Choroid plexus epithelial cell (primary cell): ENCODE measurements at regions not wholly inside any gene's neighbourhood (a gene's known extent, or its start where the extent isn't known, plus 50 kb on each side); places are given as distances from the start of the nearest gene placed in this dataset.

ENCODE experiments used
- DNase-seq: peaks from one replicate; pipeline ENCODE4 v3.0.0-alpha.2; 2010; ENCODE audit warnings: low read depth
- H3K4me3 ChIP-seq: 2 replicates; pipeline ENCODE4 v1.5.1; 2011; ENCODE audit warnings: low read depth, mild to moderate bottlenecking, control low read depth, low read length, moderate library complexity
- TF ChIP-seq, protein P1 (sequence below): conservative IDR thresholded peaks from 2 replicates; pipeline ENCODE4 v1.5.1; 2011; ENCODE audit warnings: low read depth, mild to moderate bottlenecking, control low read depth, inconsistent platforms, low read length, moderate library complexity

DNA sequence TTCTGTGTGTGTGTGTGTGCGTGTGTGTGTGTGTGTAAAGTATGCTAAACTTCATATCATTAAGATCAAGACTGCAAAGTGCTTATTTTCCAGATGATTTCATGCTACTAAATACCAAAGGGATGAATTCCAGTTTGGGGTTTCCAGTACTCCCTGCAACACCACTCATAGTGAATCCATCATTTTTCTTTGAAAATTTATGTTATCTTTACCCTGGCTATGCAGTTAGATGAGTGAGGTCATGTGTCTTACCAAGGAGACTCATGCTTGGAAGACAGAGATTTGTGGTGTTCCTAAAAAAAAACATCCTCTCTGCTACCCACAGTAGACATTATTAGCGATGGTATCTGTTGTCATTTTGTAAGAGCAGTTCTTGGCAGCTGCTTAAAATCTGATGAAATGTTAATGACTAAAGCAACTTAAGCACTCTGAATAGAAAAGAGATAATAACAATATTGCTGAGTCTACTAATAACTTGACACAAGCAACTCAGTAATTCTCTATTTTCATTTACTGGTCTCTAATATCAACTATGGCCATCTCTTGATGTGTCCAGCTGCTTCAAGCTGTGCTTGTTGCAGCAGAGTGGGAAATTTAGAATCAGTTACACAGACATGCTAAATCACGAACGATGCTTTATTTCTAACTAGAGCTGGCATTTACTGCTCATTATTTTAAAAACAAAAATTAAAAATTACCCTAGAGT lies 1953.0 kb upstream of the IGFBP7 start:
- H3K4me3 ChIP-seq, result no peak overlapping the region
- TF ChIP-seq, protein P1, sequence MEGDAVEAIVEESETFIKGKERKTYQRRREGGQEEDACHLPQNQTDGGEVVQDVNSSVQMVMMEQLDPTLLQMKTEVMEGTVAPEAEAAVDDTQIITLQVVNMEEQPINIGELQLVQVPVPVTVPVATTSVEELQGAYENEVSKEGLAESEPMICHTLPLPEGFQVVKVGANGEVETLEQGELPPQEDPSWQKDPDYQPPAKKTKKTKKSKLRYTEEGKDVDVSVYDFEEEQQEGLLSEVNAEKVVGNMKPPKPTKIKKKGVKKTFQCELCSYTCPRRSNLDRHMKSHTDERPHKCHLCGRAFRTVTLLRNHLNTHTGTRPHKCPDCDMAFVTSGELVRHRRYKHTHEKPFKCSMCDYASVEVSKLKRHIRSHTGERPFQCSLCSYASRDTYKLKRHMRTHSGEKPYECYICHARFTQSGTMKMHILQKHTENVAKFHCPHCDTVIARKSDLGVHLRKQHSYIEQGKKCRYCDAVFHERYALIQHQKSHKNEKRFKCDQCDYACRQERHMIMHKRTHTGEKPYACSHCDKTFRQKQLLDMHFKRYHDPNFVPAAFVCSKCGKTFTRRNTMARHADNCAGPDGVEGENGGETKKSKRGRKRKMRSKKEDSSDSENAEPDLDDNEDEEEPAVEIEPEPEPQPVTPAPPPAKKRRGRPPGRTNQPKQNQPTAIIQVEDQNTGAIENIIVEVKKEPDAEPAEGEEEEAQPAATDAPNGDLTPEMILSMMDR, result no peak
- DNase-seq, result no peak

DNA sequence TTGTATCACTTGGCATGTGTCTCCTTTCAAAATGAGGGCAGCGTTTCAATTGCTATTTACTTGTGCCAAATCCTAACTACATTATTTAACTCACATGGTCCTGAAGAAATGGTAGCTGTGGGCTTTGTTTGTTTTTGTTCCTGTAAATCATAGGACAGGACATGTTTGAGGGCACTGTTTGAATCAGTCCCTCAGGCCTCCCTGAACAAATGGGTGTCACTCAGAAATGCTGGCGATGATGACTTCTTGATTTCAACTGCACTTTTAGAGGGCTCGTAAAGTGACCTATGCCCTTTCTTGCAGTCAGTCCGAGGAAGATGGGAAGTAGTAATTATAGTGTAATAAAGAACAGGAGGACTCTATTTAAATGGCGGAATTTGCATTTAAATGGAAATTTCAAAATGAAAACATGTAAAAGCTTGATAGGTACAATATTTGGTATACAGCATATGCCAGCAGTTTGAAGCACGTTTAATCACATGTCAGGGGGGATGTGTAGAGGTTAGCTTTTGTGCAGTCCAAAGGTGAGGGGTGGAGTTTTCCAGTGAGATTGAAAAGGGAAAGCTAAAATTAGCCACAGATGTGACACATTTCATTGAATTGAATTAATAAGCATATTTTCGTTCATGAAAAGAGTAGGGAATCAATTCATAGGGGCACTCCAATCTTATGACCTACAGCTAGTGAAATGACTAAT lies 1958.7 kb upstream of the IGFBP7 start:
- no peak overlapping the region for H3K4me3 ChIP-seq
- TF ChIP-seq, protein P1, result no peak

DNA sequence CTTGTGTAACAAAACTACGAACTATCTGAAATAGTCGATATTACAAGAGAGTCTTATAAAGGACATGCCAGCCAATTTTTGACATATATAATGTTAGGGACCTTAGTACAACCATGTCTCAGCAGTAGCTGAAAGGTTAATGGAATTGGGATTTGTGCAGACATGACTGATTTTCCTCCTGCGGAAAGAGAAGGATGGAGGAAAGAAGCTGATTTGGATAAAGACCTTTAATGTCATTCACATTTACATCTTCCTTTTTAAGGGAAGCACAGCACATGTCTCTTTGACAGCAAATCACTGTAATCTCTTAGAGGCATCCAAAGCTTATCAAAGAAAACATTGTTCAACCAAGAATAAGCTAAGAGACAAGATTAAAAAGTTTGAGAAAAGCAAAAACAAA lies 1976.2 kb upstream of the IGFBP7 start:
- TF ChIP-seq, protein P1, result no peak

More for the DNA sequence above, 1958.7 kb upstream of the IGFBP7 start:
- no peak for DNase-seq

DNA sequence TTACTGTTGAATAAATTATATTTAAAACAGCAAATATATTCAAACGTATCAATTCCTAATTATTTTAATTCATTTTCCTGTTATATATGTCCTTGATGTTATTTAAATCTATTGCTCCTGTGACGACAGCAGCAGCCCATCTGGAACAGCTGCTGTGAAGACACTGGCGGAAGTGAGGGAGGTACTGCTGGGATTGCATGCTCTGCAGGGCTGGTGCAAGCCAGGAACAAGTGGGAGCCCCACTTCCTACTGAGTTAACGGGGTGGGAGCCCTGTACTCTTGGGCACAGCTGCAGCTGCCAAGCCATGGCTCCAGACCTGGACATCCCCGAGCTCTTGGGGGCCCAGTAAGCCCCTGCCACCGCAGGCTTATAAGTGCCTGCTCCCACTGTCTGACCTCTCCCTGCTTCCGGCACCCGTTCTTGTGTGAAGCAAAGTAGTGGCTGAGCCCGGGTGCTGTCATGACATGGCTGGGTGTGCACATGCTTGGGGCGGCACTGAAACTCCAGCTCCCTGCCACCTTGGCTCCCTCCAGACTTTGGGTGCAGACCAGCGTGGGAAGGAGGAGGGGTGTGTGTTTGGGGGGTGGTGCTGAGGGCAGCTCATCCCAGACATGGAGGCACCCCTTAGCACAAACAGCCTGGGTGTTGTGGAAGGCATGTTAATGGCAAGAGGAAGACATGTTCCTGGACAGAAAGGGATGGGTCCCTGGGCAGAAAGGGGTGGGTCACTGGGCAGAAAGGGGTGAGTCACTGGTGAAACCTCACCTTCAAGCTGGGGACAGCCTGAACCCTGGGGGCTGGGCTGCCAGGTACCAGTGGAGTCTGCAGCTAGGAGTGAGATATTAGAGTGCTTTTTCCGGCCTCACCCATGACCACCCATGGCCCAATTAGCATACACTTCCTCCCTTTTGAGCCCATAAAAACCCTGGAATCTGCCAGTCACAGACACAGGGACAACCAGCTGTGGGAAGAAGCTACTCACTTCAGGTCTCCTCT lies 1981.3 kb upstream of the IGFBP7 start:
- TF ChIP-seq, protein P1, result no peak
- no peak overlapping the region for H3K4me3 ChIP-seq
- no peak for DNase-seq

More for the DNA sequence above, 1976.2 kb upstream of the IGFBP7 start:
- no peak for DNase-seq
- no peak overlapping the region for H3K4me3 ChIP-seq

DNA sequence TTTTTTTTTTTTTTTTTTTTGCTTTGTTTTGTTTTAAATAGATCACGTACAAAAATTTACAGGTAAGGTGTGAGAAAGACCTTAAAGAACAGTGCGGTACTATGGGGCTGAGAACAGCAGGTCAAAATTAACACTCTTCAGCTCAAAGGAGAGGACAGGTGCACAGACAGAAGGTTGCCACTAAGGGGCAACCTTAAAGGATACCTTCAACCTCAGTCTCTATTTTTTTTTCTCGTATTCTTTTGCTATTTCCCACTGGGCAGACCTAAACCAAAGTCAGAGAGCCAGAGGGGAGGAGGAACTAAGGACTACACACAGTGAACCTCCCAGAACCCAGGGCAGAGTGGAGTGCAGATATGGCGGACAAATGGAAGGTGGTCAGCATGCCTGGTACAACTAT lies 1984.3 kb upstream of the IGFBP7 start:
- DNase-seq, result no peak
- TF ChIP-seq, protein P1, result no peak
- no peak overlapping the region for H3K4me3 ChIP-seq

DNA sequence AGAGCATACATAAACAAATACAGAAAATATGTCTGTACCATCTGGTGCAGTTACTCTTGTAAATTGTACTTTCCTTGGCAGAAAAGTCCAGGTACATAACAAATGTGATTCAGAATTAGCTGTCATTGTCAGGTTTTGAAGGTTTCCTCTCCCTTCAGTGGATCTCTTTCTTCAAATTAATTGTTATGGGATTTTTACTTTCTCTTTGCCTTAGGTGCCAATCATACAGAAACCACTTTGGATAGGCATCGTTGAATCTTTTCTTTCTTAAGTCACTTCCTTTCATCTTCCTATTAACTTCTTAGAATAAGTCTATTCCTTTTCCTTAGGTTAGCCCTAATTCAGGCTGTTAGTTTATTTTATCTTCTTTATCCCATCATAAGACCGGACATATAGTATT lies 1992.1 kb upstream of the IGFBP7 start:
- no peak for DNase-seq
- TF ChIP-seq, protein P1, result no peak
- no peak overlapping the region for H3K4me3 ChIP-seq
